HG03432 (cell line): ENCODE measurements at regions not wholly inside any gene's neighbourhood (a gene's known extent, or its start where the extent isn't known, plus 50 kb on each side); places are given as distances from the start of the nearest gene placed in this dataset.
"Not testable (repeated sequence)": the region's sequence is repeated elsewhere in the genome, so short reads cannot be mapped to it uniquely, and the experiment has no call there.

Experiments used
- ATAC-seq: cut with Tn5 transposase; IDR thresholded peaks from one replicate; pipeline ENCODE4 v1.9.1; 2021; ENCODE audit warnings: mild to moderate bottlenecking, moderate library complexity; ENCODE audit not compliant: unreplicated experiment

- ATAC-seq = not testable (repeated sequence)
Observed at GRCh38 chr2:175777337-175777736, 224.7 kb downstream of the LNPK start.

GRCh38 chr2:175769200-175769599 lies 232.9 kb downstream of the LNPK start:
- no peak for ATAC-seq

- ATAC-seq = no peak
Observed at GRCh38 chr2:175766880-175767279, 235.2 kb downstream of the LNPK start.

GRCh38 chr2:175755656-175756386 lies 246.2 kb downstream of the LNPK start:
- ATAC-seq = no peak

GRCh38 chr2:175755169-175755568 lies 246.9 kb downstream of the LNPK start:
- no peak for ATAC-seq

- no peak for ATAC-seq
Observed at GRCh38 chr2:175750195-175750594, 251.9 kb downstream of the LNPK start.

- no peak for ATAC-seq
Observed at GRCh38 chr2:175745911-175746310, 256.2 kb downstream of the LNPK start.

GRCh38 chr2:175744000-175744399 lies 258.1 kb downstream of the LNPK start:
- ATAC-seq = no peak

GRCh38 chr2:175743011-175743410 lies 259.1 kb downstream of the LNPK start:
- ATAC-seq = no peak

- ATAC-seq = no peak
Observed at GRCh38 chr2:175742367-175742766, 259.7 kb downstream of the LNPK start.

GRCh38 chr2:175741164-175741563 lies 260.9 kb downstream of the LNPK start:
- ATAC-seq = no peak

GRCh38 chr2:175737722-175738361 lies 264.2 kb downstream of the LNPK start:
- no peak for ATAC-seq

GRCh38 chr2:175734686-175735085 lies 267.4 kb downstream of the LNPK start:
- ATAC-seq = no peak

GRCh38 chr2:175732531-175732930 lies 269.5 kb downstream of the LNPK start:
- ATAC-seq = no peak

GRCh38 chr2:175730050-175730449 lies 272.0 kb downstream of the LNPK start:
- ATAC-seq = no peak

- ATAC-seq = no peak
Observed at GRCh38 chr2:175729049-175729706, 272.9 kb downstream of the LNPK start.

GRCh38 chr2:175728032-175728431 lies 274.0 kb downstream of the LNPK start:
- no peak for ATAC-seq

- ATAC-seq = no peak
Observed at GRCh38 chr2:175726223-175726622, 275.8 kb downstream of the LNPK start.

GRCh38 chr2:175709248-175709647 lies 292.8 kb downstream of the LNPK start:
- ATAC-seq = no peak

GRCh38 chr2:175707322-175707721 lies 294.7 kb downstream of the LNPK start:
- no peak for ATAC-seq

- ATAC-seq = not testable (repeated sequence)
Observed at GRCh38 chr2:175704568-175704967, 297.5 kb downstream of the LNPK start.

- ATAC-seq = no peak
Observed at GRCh38 chr2:175698061-175698460, 304.0 kb downstream of the LNPK start.
